VCaP (cell line): ENCODE measurements at regions not wholly inside any gene's neighbourhood (a gene's known extent, or its start where the extent isn't known, plus 50 kb on each side); places are given as distances from the start of the nearest gene placed in this dataset.

Experiments
- H3K27ac ChIP-seq: fragments of 450-650 bp; 2 replicates; pipeline ENCODE4 v1.5.1; 2017
- TF ChIP-seq, protein P1 (sequence below): fragments of 450-650 bp; conservative IDR thresholded peaks from 2 replicates; pipeline ENCODE4 v1.5.1; 2017; ENCODE audit warnings: mild to moderate bottlenecking, moderate library complexity

DNA sequence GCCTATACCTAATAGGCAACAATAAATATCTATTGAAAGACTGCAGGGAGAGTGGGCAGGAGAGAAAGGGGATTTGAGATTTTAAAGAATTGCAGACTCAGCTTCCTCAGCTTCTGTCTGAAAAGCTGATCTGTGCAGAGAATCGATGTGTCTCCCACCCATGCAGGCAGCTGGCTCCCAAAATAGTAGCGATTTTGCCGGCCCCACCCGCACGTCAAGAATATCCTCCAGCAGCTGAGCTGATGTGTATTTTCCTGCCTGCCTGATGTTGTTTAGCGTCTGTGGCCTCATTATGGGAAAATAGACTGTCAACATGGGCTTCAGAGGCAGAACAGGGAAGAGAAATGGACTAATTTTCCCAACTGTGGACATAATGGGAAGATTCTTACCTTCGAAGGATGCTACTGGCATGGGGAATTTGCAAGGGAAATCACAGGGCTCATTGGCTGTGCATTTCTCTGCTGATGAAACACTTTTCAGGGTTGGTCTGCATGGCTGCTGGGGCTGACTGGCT lies 699.8 kb downstream of the PTPRU start:
- TF ChIP-seq, protein P1, sequence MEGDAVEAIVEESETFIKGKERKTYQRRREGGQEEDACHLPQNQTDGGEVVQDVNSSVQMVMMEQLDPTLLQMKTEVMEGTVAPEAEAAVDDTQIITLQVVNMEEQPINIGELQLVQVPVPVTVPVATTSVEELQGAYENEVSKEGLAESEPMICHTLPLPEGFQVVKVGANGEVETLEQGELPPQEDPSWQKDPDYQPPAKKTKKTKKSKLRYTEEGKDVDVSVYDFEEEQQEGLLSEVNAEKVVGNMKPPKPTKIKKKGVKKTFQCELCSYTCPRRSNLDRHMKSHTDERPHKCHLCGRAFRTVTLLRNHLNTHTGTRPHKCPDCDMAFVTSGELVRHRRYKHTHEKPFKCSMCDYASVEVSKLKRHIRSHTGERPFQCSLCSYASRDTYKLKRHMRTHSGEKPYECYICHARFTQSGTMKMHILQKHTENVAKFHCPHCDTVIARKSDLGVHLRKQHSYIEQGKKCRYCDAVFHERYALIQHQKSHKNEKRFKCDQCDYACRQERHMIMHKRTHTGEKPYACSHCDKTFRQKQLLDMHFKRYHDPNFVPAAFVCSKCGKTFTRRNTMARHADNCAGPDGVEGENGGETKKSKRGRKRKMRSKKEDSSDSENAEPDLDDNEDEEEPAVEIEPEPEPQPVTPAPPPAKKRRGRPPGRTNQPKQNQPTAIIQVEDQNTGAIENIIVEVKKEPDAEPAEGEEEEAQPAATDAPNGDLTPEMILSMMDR, result no peak

DNA sequence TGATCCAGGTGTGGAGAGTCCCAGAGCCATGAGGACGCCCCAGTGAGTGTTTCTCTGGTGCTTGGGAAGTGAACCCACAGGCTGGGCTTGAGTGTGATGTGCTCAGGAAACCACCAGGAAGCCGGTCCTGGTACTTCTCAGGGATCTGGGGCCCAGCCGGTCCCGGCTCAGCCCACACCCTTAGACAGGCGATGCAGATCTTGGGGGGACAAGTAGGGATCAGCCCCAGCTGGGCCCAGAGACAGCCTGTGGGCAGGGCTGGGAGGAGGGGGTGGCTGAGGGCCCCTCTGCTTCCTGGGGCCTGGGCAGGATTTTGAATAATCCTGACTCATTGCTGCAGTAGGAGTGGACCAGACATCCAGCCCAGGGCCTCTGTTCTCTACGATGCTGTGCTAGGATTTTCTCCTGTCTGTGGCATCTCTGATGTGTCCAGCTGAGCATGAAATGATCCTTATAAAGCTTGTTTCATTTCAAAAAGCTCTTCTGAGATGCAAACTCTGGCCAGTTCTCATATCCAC lies 698.0 kb downstream of the PTPRU start:
- TF ChIP-seq, protein P1, result no peak
- H3K27ac ChIP-seq, result no peak overlapping the region

More for the DNA sequence above, 699.8 kb downstream of the PTPRU start:
- no peak overlapping the region for H3K27ac ChIP-seq

DNA sequence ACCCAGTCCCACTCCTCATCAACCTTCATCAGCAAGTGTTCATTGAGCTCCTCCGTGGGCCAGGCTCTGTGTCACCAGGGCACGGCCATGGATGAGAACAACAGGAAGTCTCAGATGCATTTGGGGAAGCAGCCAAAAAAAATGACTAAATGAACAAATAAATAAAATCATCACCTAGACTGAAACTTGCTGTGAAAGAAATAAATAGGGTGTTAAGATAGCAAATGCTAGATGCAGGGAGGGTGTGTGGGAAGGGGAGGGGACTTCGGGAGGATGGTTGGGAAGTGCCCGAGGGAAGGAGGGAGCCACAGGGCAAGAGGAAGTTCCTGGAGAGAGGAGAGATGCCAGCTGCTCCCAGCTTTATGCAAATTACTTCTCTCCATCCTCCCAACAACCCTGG lies 696.7 kb downstream of the PTPRU start:
- TF ChIP-seq, protein P1, result no peak

DNA sequence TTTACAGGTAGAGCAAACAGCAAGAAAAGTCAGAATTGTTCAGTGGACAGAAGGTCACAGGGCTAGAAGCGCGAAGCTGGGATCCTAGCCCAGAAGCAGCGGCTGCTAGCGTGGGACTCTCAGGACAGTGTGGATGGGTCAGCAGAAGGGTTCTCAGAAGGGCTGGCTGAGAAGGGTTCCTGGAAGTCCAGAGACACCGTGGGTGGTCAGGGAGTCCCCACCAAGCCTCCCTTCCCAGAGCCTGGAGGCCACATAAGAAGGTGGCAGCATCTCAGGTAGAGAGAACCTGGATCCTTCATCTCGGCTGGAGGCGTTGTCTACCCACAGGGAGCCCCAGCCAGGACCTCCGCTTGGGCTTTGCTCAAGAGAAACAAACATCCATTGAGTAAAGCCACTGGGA lies 696.3 kb downstream of the PTPRU start:
- TF ChIP-seq, protein P1, result no peak
- H3K27ac ChIP-seq, result no peak overlapping the region

More for the DNA sequence above, 696.7 kb downstream of the PTPRU start:
- no peak overlapping the region for H3K27ac ChIP-seq

DNA sequence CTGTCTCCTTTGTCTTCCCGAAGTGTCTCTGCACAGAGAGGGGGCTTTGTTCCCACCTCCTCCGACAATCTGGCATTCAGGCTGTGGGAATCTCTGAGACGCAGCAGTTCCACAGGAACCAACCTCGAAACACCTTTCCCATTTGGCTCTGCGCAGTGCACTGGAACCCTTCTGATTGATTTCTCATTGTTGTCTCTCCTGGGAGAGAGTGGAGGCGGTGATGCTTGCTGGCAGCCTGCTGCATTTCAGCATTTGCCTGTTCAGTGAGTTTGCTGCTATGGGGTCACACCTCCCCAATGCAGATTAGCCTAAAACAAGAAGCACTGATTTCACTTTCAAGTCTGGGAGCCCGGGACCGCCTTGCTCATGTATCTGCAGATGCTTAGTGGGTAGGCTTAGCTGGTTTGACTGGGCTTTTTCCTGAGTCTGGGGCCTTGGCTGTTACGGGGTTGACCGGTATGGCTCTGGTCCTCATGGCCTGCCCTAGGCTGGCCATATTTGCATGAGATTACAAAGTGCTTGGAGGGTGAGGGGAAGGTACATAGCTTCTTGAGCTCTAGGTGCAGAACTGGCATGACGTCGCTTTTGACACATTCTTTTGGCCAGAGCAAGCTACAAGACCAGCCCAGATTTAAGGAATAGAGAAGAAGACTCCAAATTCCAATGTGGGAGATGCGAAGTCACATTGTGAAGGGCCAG lies 695.3 kb downstream of the PTPRU start:
- TF ChIP-seq, protein P1, result no peak
- H3K27ac ChIP-seq, result no peak overlapping the region

DNA sequence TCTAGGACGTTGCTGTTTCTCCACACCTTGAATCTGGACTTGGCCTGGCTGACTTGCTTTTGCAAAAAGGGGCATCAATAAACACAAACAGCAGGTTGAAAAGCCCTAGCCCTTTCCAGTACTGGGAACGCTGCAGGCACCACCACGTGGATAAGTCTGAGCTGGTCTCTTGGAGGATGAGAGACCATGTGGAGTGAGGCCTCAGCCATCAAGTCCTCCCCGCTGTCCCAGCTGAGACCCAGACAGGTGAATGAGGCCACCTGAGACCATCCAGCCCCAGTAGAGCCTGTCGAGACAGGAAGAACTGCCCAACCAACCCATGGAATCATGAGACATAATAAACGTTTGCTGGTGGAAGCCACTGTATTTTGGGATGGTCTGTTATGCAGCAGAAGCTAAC lies 688.7 kb downstream of the PTPRU start:
- TF ChIP-seq, protein P1, result no peak
- H3K27ac ChIP-seq, result no peak overlapping the region

DNA sequence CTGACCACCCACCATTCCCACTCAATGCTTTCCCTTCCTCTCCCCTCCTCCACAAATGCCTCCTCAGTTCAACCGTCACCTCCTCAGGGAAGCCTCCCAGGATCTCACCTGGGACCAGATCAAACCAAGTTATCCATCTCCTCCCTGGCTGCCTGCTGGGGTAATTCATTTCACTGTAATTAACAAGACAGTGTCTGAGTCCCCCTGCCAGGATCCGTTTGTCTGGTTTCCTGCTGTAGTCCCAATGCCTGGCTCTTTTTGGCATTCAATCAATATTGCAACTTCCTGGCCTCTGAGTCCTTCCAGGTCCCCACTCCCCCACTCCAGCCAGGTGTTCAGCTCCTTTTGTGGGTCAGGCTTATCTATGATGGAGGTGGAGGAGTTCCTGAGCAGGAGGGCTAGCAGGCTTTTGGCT lies 687.7 kb downstream of the PTPRU start:
- TF ChIP-seq, protein P1, result no peak
- no peak overlapping the region for H3K27ac ChIP-seq
